ENCODE measurements at regions not wholly inside any gene's neighbourhood (a gene's known extent, or its start where the extent isn't known, plus 50 kb on each side); places are given as distances from the start of the nearest gene placed in this dataset.

DNA sequence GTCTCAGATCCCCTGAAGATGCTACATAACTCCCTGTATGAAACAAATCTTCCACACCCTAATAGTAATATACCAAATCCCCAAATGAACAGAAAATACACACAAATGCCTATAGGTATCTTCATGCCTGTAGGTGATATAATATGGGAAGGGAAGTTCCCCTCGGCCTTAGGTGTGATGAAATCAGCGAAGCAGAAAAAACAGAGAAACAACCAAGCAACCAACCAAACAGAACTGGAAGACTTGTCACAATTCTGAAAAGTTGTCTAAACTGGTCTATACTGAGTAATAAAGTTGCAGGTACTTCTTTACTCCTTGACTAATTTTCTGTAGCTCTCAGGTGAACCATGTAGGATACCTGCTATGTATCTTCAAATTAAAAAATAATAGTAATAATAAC lies 82.2 kb upstream of the SATB1 start:
- in situ Hi-C loops (cut with MboI) (no loop called here), intact Hi-C loops (cut with micrococcal nuclease) (no loop called here)
- peaks cover 3% of the 10 kb centered on the region; the same call in 1 of the 2 replicates for H3K9me3 ChIP-seq (replicated peaks; ENCODE audit: control insufficient read depth, insufficient read depth, low read depth, low read length)
- BruUV-seq (replicated peaks) = no TSS peak
- H3K27ac ChIP-seq (ENCODE audit: extremely low read depth, low read depth, low read length) = no peak overlapping the region
- no peaks in the 10 kb centered on the region for H3K4me1 ChIP-seq (replicated peaks in 1 of 2; ENCODE audit: control insufficient read depth in 2 of 2, insufficient read depth in 2 of 2, low read length in 2 of 2)
- no peak overlapping the region for H3K4me2 ChIP-seq (ENCODE audit: insufficient read depth, low read length)
- POLR2A ChIA-PET = interaction anchor here (0.6 kb wide), 1 partner anchor 11 kb away, joined by 3 read pairs; no protein-coding TSS in a partner anchor
- H3K36me3 ChIP-seq (ENCODE audit: control insufficient read depth, insufficient read depth, low read length) = no peaks in the 10 kb centered on the region
- H3K9me1 ChIP-seq (ENCODE audit: control insufficient read depth, insufficient read depth, low read length) = no peaks in the 10 kb centered on the region
- no peak overlapping the region for H3K9ac ChIP-seq (ENCODE audit: insufficient read depth in 1 of 2, low read depth in 2 of 2, low read length in 2 of 2)
- no peak overlapping the region for H2AFZ ChIP-seq (ENCODE audit: low read depth, low read length)
- WGBS (ENCODE audit: insufficient coverage, low coverage, missing lambda C conversion rate) = 0% methylated on average over 2 of the region's 2 CpGs
- FAIRE-seq (no peak), DNase-seq (ENCODE audit: extremely low read depth in 1 of 4, low spot score in 3 of 4) (no peak), ATAC-seq (no peak)
- no peaks in the 10 kb centered on the region for H3K27me3 ChIP-seq (ENCODE audit: control insufficient read depth in 2 of 2, insufficient read depth in 2 of 2, low read length in 2 of 2)
- no peaks in the 10 kb centered on the region for H3K79me2 ChIP-seq (ENCODE audit: control insufficient read depth, insufficient read depth, low read length)
- H4K20me1 ChIP-seq (replicated peaks; ENCODE audit: control insufficient read depth, insufficient read depth, low read length) = no peaks in the 10 kb centered on the region
- H3K4me3 ChIP-seq = no peak overlapping the region
- TF ChIP-seq, protein P1, sequence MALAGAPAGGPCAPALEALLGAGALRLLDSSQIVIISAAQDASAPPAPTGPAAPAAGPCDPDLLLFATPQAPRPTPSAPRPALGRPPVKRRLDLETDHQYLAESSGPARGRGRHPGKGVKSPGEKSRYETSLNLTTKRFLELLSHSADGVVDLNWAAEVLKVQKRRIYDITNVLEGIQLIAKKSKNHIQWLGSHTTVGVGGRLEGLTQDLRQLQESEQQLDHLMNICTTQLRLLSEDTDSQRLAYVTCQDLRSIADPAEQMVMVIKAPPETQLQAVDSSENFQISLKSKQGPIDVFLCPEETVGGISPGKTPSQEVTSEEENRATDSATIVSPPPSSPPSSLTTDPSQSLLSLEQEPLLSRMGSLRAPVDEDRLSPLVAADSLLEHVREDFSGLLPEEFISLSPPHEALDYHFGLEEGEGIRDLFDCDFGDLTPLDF (CRISPR knock-in tag; IDR thresholded peaks at IDR 0.05) = no peak
- no peak for TF ChIP-seq ZNF282 (CRISPR knock-in tag; IDR thresholded peaks at IDR 0.05)
- no peak for TF ChIP-seq DIDO1 (tag; IDR thresholded peaks at IDR 0.05; ENCODE audit: low read depth)
- no peak for TF ChIP-seq ATF1 (CRISPR knock-in tag; IDR thresholded peaks at IDR 0.05)
- TF ChIP-seq ATF1 (tag; IDR thresholded peaks at IDR 0.05) = no peak
- no peak for TF ChIP-seq MYBL2 (IDR thresholded peaks at IDR 0.05; ENCODE audit: low read depth)
- TF ChIP-seq MYBL2 (CRISPR knock-in tag; IDR thresholded peaks at IDR 0.05; ENCODE audit: borderline replicate concordance) = no peak
- TF ChIP-seq ZNF217 (CRISPR knock-in tag; IDR thresholded peaks at IDR 0.05) = no peak
- TF ChIP-seq SRSF9 (IDR thresholded peaks at IDR 0.05; ENCODE audit: borderline replicate concordance, low read depth, low read length) = no peak
- no peak for TF ChIP-seq NR3C1 (CRISPR knock-in tag; IDR thresholded peaks at IDR 0.05)
- TF ChIP-seq, protein P2, sequence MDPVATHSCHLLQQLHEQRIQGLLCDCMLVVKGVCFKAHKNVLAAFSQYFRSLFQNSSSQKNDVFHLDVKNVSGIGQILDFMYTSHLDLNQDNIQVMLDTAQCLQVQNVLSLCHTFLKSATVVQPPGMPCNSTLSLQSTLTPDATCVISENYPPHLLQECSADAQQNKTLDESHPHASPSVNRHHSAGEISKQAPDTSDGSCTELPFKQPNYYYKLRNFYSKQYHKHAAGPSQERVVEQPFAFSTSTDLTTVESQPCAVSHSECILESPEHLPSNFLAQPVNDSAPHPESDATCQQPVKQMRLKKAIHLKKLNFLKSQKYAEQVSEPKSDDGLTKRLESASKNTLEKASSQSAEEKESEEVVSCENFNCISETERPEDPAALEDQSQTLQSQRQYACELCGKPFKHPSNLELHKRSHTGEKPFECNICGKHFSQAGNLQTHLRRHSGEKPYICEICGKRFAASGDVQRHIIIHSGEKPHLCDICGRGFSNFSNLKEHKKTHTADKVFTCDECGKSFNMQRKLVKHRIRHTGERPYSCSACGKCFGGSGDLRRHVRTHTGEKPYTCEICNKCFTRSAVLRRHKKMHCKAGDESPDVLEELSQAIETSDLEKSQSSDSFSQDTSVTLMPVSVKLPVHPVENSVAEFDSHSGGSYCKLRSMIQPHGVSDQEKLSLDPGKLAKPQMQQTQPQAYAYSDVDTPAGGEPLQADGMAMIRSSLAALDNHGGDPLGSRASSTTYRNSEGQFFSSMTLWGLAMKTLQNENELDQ (CRISPR knock-in tag; IDR thresholded peaks at IDR 0.05; ENCODE audit: borderline replicate concordance) = no peak
- no peak for TF ChIP-seq SMC3 (conservative IDR thresholded peaks at IDR 0.05; ENCODE audit: insufficient read depth, low read depth, low read length)
- TF ChIP-seq ZFPM2 (CRISPR knock-in tag; IDR thresholded peaks at IDR 0.05) = no peak
- CTCF ChIA-PET (ENCODE audit: low intra/inter-chr PET ratio) = no interaction called here

Data from K562 (cell line).